SH-SY5Y (cell line): ENCODE measurements at regions not wholly inside any gene's neighbourhood (a gene's known extent, or its start where the extent isn't known, plus 50 kb on each side); places are given as distances from the start of the nearest gene placed in this dataset.

ENCODE experiments used
- GATA2 ChIP-seq: IDR thresholded peaks from 2 replicates; pipeline ENCODE4 v1.6.1; 2011; ENCODE audit warnings: mild to moderate bottlenecking, low read depth, low read length
- GATA3 ChIP-seq: IDR thresholded peaks from 2 replicates; pipeline ENCODE4 v1.6.1; 2011; ENCODE audit warnings: low read depth, mild to moderate bottlenecking, low read length, moderate library complexity

DNA sequence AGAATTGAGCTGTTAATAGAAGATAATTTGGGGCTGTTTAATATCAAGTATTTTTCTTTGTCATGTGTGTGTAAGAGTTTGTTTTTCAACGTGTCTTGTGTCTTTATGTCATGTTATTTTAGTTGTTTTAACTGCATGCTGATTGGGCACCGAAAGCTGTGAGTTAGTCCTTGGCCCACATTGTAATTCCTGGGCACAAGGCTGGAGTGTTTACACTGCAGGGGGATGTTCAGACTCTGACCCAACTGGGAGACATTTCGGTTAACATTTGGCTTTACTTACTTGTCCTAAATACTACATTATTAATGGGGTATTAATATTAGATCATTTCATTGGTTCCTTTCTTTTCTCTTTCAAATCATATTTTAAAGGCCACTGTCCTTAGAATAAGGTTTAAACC lies 381.0 kb downstream of the OSR1 start:
- TF ChIP-seq GATA2 (no peak), GATA3 (no peak)
